GM23248 (cell line): ENCODE measurements at regions not wholly inside any gene's neighbourhood (a gene's known extent, or its start where the extent isn't known, plus 50 kb on each side); places are given as distances from the start of the nearest gene placed in this dataset.
A peak's percentile ranks its signal among the peaks of the same experiment; 100 is the strongest.

ENCODE experiments used
- DNase-seq: peaks from one replicate; pipeline ENCODE4 v3.0.0-alpha.2; 2015
- H2AFZ ChIP-seq: fragments of 200-600 bp; sonication (generic); 2 replicates; pipeline ENCODE4 v1.6.1; 2016; ENCODE audit warnings: antibody characterized with exemption
- H3F3A ChIP-seq: fragments of 200-600 bp; sonication (generic); 2 replicates; pipeline ENCODE4 v1.6.1; 2016; ENCODE audit warnings: mild to moderate bottlenecking, antibody characterized with exemption, mixed run types; ENCODE audit not compliant: insufficient read depth
- H3K27ac ChIP-seq: fragments of 200-600 bp; sonication (generic); 2 replicates; pipeline ENCODE4 v1.5.1; 2016; ENCODE audit warnings: mild to moderate bottlenecking
- H3K27me3 ChIP-seq: fragments of 200-600 bp; sonication (generic); replicated peaks from 2 replicates; pipeline ENCODE4 v1.6.1; 2016; ENCODE audit warnings: mild to moderate bottlenecking; ENCODE audit not compliant: insufficient read depth
- H3K36me3 ChIP-seq: fragments of 200-600 bp; sonication (generic); 2 replicates; pipeline ENCODE4 v1.6.1; 2016; ENCODE audit warnings: low read depth, mild to moderate bottlenecking
- H3K4me1 ChIP-seq: fragments of 200-600 bp; sonication (generic); 2 replicates; pipeline ENCODE4 v1.6.1; 2016; ENCODE audit warnings: mild to moderate bottlenecking; ENCODE audit not compliant: insufficient read depth
- H3K4me2 ChIP-seq: fragments of 200-600 bp; sonication (generic); one replicate; pipeline ENCODE4 v1.6.1; 2016; ENCODE audit warnings: mild to moderate bottlenecking; ENCODE audit not compliant: unreplicated experiment
- H3K4me3 ChIP-seq: fragments of 200-600 bp; sonication (generic); 2 replicates; pipeline ENCODE4 v1.5.1; 2016; ENCODE audit warnings: mild to moderate bottlenecking
- H3K79me2 ChIP-seq: fragments of 200-600 bp; sonication (generic); 2 replicates; pipeline ENCODE4 v1.6.1; 2016; ENCODE audit warnings: mild to moderate bottlenecking; ENCODE audit not compliant: insufficient read depth
- H3K9ac ChIP-seq: fragments of 200-600 bp; sonication (generic); 2 replicates; pipeline ENCODE4 v1.6.1; 2016; ENCODE audit warnings: mild to moderate bottlenecking
- H3K9me2 ChIP-seq: fragments of 200-600 bp; sonication (generic); 2 replicates; pipeline ENCODE4 v1.6.1; 2016; ENCODE audit warnings: mixed run types, mild to moderate bottlenecking, moderate library complexity; ENCODE audit not compliant: insufficient read depth
- H3K9me3 ChIP-seq: fragments of 200-600 bp; sonication (generic); one replicate; pipeline ENCODE4 v1.6.1; 2017; ENCODE audit warnings: low read depth
- H4K20me1 ChIP-seq: fragments of 200-600 bp; sonication (generic); 2 replicates; pipeline ENCODE4 v1.6.0; 2016; ENCODE audit not compliant: insufficient read depth
- EZH2 ChIP-seq: fragments of 200-600 bp; sonication (generic); IDR thresholded peaks from 2 replicates; pipeline ENCODE4 v1.6.1; 2018; ENCODE audit warnings: antibody characterized with exemption, mild to moderate bottlenecking; ENCODE audit not compliant: insufficient read depth, poor library complexity, severe bottlenecking
- EZH2phosphoT487 ChIP-seq: fragments of 200-600 bp; sonication (generic); IDR thresholded peaks from 2 replicates; pipeline ENCODE4 v1.6.1; 2018; ENCODE audit warnings: antibody characterized with exemption, moderate library complexity, mild to moderate bottlenecking, low read depth; ENCODE audit not compliant: insufficient read depth
- WGBS, 2 experiments: methylation state at CpG; one replicate each; pipeline ENCODE4 v1.1.6; 2015 to 2017; ENCODE audit warnings: low lambda C conversion rate in 2 of 2, low coverage in 1 of 2; ENCODE audit errors: missing lambda C conversion rate in 2 of 2; 5-methylcytosine and 5-hydroxymethylcytosine counted together
- in situ Hi-C: fragments of 300-500 bp; cut with MboI; formaldehyde crosslinking; loops from 2 replicates; pipeline ENCODE4 v1.15.0; 2020

GRCh38 chr15:47872869-47873432 lies 155.6 kb downstream of the SEMA6D start:
- Histone ChIP-seq H3K9me2 (no peaks in the 10 kb centered on the region), H3K4me2 (no peak overlapping the region), H3K79me2 (no peaks in the 10 kb centered on the region), H4K20me1 (no peaks in the 10 kb centered on the region), H3K9me3 (no peaks in the 10 kb centered on the region), H2AFZ (no peak overlapping the region), H3K4me1 (no peaks in the 10 kb centered on the region), H3K9ac (no peak overlapping the region), H3K4me3 (no peak overlapping the region), H3K27me3 (no peaks in the 10 kb centered on the region), H3K36me3 (no peaks in the 10 kb centered on the region), H3F3A (no peaks in the 10 kb centered on the region), H3K27ac (no peak overlapping the region)
- DNase-seq, result no peak
- no peak for TF ChIP-seq EZH2phosphoT487
- no peak for TF ChIP-seq EZH2
- in situ Hi-C loops, result no loop called here
- WGBS, 2 experiments, result 48 to 52% methylated on average over 7 of the region's 7 CpGs

GRCh38 chr15:47876986-47877385 lies 159.7 kb downstream of the SEMA6D start:
- no peaks in the 10 kb centered on the region for H3K36me3 ChIP-seq
- in situ Hi-C loops, result no loop called here
- no peak overlapping the region for H3K4me3 ChIP-seq
- H2AFZ ChIP-seq, result no peak overlapping the region
- no peaks in the 10 kb centered on the region for H3K9me2 ChIP-seq
- 33 to 44% methylated on average over 5 of the region's 5 CpGs for WGBS, 2 experiments
- H3K79me2 ChIP-seq, result no peaks in the 10 kb centered on the region
- no peaks in the 10 kb centered on the region for H4K20me1 ChIP-seq
- no peak for DNase-seq
- H3K4me2 ChIP-seq, result no peak overlapping the region
- H3F3A ChIP-seq, result no peaks in the 10 kb centered on the region
- H3K4me1 ChIP-seq, result no peaks in the 10 kb centered on the region
- no peaks in the 10 kb centered on the region for H3K27me3 ChIP-seq
- no peak overlapping the region for H3K9ac ChIP-seq
- no peak for TF ChIP-seq EZH2phosphoT487
- TF ChIP-seq EZH2, result no peak
- no peak overlapping the region for H3K27ac ChIP-seq
- no peaks in the 10 kb centered on the region for H3K9me3 ChIP-seq

GRCh38 chr15:47877836-47878235 lies 160.5 kb downstream of the SEMA6D start:
- Histone ChIP-seq H2AFZ (no peak overlapping the region), H3K27ac (no peak overlapping the region), H3K4me3 (no peak overlapping the region), H4K20me1 (no peaks in the 10 kb centered on the region), H3K9me2 (no peaks in the 10 kb centered on the region), H3K4me1 (no peaks in the 10 kb centered on the region), H3K9ac (no peak overlapping the region), H3F3A (no peaks in the 10 kb centered on the region), H3K36me3 (no peaks in the 10 kb centered on the region), H3K79me2 (no peaks in the 10 kb centered on the region), H3K27me3 (no peaks in the 10 kb centered on the region), H3K9me3 (no peaks in the 10 kb centered on the region), H3K4me2 (no peak overlapping the region)
- TF ChIP-seq EZH2 (no peak), EZH2phosphoT487 (no peak)
- DNase-seq, result no peak
- in situ Hi-C loops, result no loop called here
- WGBS, 2 experiments, result 49% methylated on average over 5 of the region's 5 CpGs

- TF ChIP-seq EZH2phosphoT487, result no peak
- TF ChIP-seq EZH2, result no peak
- in situ Hi-C loops, result no loop called here
- peak; percentile 64 for DNase-seq
These were observed 168.6 kb downstream of the SEMA6D start for GRCh38 chr15:47885920-47886319.

More at GRCh38 chr15:47885920-47886319, 168.6 kb downstream of the SEMA6D start:
- no peaks in the 10 kb centered on the region for H4K20me1 ChIP-seq
- no peaks in the 10 kb centered on the region for H3K36me3 ChIP-seq
- H3K4me2 ChIP-seq, result no peak overlapping the region
- no peaks in the 10 kb centered on the region for H3K27me3 ChIP-seq
- no peak overlapping the region for H3K27ac ChIP-seq
- H3K4me3 ChIP-seq, result no peak overlapping the region
- H3K9me2 ChIP-seq, result no peaks in the 10 kb centered on the region
- H3F3A ChIP-seq, result no peaks in the 10 kb centered on the region
- no peaks in the 10 kb centered on the region for H3K9me3 ChIP-seq
- H3K9ac ChIP-seq, result no peak overlapping the region
- H2AFZ ChIP-seq, result no peak overlapping the region
- no peaks in the 10 kb centered on the region for H3K4me1 ChIP-seq
- H3K79me2 ChIP-seq, result no peaks in the 10 kb centered on the region
- 14 to 21% methylated on average over 4 of the region's 4 CpGs for WGBS, 2 experiments
